Ovary (tissue), 3 donors: ENCODE measurements at regions not wholly inside any gene's neighbourhood (a gene's known extent, or its start where the extent isn't known, plus 50 kb on each side); places are given as distances from the start of the nearest gene placed in this dataset.

Experiments
- POLR2A ChIP-seq: fragments of 450-650 bp; IDR thresholded peaks from one replicate; pipeline ENCODE4 v1.6.1; 2017; ENCODE audit warnings: antibody characterized with exemption, mild to moderate bottlenecking, moderate library complexity
- TF ChIP-seq, protein P1 (sequence below), 3 donors: fragments of 450-650 bp in 2 of 3; fragments of 200-600 bp in 1 of 3; IDR thresholded peaks; one replicate each; pipeline versions ENCODE4 v1.5.1 to v1.8.0; 2016 to 2022; ENCODE audit warnings: antibody characterized with exemption in 3 of 3, mild to moderate bottlenecking in 1 of 3
- donor health status: DM: no; HTN: no; CAD: no.

DNA sequence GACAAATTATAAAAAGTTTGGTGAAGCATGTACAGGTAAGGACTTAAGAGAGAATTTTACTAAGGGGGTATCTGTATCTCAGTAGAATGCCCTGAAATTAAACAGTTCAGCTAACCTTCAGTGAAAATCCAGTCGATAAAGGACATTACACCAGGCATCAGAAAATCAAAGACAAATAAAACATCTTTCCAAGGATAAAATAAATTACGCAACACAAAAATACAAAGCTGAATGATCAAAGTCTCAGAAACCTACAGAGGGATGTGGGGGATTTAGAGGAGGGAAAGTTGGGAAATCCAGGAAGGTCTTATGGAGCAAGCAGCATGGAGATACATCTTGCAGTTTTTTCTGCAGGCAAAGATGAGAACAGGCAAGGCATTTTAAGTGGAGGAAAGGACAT, 384.1 kb downstream of the TNS1 start:
- TF ChIP-seq, protein P1, sequence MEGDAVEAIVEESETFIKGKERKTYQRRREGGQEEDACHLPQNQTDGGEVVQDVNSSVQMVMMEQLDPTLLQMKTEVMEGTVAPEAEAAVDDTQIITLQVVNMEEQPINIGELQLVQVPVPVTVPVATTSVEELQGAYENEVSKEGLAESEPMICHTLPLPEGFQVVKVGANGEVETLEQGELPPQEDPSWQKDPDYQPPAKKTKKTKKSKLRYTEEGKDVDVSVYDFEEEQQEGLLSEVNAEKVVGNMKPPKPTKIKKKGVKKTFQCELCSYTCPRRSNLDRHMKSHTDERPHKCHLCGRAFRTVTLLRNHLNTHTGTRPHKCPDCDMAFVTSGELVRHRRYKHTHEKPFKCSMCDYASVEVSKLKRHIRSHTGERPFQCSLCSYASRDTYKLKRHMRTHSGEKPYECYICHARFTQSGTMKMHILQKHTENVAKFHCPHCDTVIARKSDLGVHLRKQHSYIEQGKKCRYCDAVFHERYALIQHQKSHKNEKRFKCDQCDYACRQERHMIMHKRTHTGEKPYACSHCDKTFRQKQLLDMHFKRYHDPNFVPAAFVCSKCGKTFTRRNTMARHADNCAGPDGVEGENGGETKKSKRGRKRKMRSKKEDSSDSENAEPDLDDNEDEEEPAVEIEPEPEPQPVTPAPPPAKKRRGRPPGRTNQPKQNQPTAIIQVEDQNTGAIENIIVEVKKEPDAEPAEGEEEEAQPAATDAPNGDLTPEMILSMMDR (IDR thresholded peaks at IDR 0.05): no peak
- TF ChIP-seq POLR2A: no peak
